GM18909 (cell line): ENCODE measurements at regions not wholly inside any gene's neighbourhood (a gene's known extent, or its start where the extent isn't known, plus 50 kb on each side); places are given as distances from the start of the nearest gene placed in this dataset.
"Not testable (repeated sequence)": the region's sequence is repeated elsewhere in the genome, so short reads cannot be mapped to it uniquely, and the experiment has no call there.

Experiments used
- ATAC-seq: cut with Tn5 transposase; IDR thresholded peaks from one replicate; pipeline ENCODE4 v1.9.1; 2021; ENCODE audit warnings: mild to moderate bottlenecking; ENCODE audit not compliant: unreplicated experiment, poor library complexity

- ATAC-seq, result peak; percentile 87
These were observed 247.4 kb downstream of the GALC start for GRCh38 chr14:87745507-87746118.

- ATAC-seq, result not testable (repeated sequence)
These were observed 258.2 kb downstream of the GALC start for GRCh38 chr14:87734577-87735360.

- ATAC-seq, result not testable (repeated sequence)
These were observed 259.9 kb downstream of the GALC start for GRCh38 chr14:87733115-87733514.

DNA sequence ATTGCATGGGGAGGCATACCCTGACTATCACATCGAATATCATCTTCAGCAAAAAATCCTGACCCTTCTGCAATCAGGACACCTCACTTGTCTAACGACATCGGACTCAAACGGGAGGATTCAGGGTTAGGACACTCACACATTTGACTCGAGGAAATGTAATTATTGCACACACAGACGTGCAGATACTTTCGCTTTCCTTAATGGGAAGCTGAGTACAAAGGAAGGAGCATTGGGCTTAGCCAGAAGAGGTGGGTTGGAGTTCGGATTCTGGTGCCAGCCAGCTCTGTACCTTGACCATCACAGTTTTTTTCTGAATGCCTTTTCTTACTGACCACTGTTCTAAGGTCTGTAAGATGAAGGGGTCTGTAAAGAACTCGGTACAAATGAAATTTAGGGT is 260.4 kb downstream of the GALC start:
- ATAC-seq, result no peak

DNA sequence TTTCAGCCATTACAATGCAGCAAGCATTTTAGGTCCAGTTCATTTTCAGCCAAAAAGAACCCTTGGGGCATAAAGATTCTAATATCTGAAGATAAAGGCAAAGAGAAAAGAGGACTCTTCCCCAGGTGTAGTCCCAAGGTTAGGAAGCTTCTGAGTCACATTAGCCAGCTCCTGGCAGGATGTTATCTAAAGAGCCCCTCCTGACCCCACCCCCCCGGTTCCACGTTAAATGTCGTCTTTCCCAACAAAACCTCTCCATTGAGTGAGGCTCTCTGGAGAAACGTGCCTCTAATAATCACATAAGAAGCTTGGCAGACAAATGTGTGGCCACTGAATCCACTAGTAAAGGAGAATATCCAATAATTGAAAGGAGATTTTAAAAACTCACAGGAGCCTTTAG is 267.7 kb downstream of the GALC start:
- no peak for ATAC-seq

GRCh38 chr14:87712396-87713090 is 280.4 kb downstream of the GALC start:
- ATAC-seq, result no peak

DNA sequence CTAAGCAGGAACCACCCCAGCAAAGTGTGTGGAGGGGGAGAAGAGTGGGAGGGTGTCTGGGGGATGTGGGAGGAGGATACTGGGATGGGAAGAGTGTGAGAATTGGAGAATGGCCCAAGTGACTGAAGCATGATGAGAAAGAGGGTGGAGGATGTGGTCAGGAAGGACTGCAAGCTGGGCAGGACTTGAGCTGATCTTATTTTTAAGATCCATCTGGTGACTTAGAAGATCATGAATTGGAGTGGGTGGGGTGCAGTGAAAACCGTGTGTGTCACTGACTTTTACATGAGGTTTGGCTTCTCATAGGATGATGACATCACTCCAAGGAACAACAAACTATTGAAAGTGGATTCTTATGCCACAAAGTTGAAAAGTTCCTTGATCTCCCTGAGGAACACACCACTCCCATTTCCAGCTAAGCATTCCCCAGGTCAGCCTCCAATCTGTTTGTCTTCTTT is 287.5 kb downstream of the GALC start:
- no peak for ATAC-seq

- ATAC-seq, result no peak
These were observed 294.5 kb downstream of the GALC start for GRCh38 chr14:87698481-87698880.

GRCh38 chr14:87696485-87696884 is 296.5 kb downstream of the GALC start:
- ATAC-seq, result no peak

DNA sequence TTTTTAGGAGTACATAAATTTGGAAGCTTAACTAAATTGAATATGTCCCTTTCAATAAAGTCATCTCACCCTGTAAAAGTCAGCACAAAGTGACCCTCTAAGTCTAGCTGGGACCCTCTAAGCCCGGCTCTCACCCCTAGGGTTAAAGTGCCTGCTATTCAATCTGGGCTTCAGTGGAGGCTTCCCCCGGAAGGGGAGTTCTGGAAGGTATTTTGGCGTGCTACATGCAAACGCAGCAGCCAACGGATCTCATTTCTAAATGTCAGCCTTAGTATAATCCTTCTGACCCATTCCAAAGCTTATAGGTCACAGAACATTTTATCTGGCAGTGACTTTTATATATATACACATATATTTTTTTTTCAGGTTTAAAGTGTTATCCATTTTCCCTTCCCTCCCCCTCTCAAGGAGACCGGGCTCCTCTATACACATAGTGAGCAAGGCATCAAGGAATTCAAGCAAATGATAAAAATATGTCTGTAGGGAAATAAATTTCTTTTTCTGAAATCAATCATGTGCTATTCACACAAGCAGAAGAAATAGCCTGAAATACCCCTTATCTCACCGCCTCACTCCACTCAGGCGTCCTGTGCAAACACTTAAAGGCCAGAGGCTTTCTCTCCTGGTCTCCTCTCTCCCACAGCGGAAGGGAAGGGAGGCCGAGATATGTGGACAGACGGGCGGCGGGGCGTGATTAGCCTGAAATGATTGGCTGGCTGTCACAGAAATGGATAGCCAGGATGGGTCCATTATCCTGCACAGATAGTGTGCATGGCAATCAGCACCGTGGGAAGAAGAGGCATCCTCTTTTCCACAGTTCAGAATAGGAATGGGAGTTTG is 301.7 kb downstream of the GALC start:
- ATAC-seq, result no peak

GRCh38 chr14:87690076-87690613 is 302.8 kb downstream of the GALC start:
- no peak for ATAC-seq

DNA sequence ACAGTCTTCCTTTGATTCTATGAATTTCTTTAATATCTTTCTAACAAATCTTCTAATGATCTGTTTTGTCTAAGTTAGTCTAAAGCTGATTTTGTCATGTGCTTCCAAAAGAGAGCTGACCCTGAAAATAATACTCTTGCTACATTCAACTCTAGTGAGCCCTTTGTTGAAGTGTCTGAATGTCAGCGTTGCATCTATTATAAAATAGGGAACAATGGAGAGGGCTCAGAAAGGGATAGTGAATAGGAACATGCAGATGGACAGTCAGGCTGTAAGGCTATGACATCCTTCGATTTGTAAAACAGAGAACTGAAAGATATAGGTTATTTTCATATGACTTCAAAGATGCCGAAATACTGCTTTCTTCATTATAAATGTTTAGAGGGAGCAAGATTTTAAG is 304.5 kb downstream of the GALC start:
- no peak for ATAC-seq

DNA sequence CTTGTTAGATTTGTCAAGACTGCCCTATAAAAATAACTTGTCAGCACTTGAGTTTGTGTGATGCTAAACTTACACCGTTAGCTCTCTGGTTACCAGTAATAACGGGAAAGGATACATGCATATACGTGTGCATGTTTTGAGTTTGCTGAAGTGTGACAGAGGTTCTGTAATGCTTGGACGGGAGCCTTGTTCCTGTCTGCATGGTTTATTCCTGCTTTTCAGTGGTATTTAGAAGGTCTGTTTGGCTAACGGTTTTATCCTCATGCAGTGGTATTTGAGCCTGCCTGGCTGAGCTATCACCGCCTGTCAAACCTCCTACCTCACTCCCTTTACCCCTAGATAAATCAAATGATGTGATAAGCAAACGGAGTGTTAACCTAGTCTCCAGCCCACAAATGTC is 305.6 kb downstream of the GALC start:
- no peak for ATAC-seq

DNA sequence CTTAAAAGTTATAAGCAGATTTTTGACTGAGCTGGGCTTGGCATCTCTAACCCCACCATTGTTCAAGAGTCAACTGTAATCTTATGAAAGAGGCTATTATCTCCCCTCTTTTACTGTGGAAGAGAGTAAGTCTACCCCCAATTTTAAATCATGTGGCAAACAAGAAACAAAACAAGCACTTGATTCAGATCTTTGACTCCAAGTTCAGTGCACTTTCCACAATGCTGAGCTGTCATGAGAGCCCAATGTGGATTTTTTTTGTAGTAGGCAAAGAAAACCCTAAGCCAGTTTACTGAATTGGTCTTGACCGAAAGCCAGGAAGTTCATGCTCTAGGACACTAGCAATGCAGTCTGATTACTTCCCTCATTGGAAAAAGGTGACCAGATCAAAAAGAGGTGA is 306.2 kb downstream of the GALC start:
- no peak for ATAC-seq

GRCh38 chr14:87679866-87680265 is 313.1 kb downstream of the GALC start:
- no peak for ATAC-seq

GRCh38 chr14:87678624-87679023 is 314.4 kb downstream of the GALC start:
- no peak for ATAC-seq

DNA sequence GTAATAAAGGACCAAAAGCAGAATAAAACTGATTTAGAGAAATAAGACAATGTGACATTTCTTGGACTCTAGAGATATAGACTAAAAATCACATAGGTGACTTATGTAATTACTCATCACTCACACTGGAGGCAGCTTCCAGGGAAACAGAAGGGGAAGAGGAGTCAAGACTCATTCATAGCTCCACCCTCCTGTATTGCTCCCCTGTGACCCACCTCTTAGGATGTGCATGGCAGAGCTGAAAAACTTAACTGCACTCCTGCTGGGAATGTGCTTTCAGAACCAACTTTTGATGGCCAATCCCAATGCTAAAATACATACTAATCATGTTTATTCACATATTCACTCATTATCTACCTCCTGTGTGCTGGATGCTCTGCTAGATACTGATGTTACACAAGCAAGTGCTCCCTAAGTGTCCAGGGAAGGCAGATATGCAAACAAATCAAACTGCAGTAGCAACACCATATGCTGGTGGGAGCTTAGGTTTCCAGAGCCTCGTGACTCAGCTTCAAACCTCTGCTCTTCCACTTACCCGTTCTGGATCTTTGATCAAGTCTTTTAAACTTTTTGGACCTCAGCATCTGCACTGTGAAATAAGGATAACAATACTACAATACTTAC is 316.1 kb downstream of the GALC start:
- no peak for ATAC-seq

DNA sequence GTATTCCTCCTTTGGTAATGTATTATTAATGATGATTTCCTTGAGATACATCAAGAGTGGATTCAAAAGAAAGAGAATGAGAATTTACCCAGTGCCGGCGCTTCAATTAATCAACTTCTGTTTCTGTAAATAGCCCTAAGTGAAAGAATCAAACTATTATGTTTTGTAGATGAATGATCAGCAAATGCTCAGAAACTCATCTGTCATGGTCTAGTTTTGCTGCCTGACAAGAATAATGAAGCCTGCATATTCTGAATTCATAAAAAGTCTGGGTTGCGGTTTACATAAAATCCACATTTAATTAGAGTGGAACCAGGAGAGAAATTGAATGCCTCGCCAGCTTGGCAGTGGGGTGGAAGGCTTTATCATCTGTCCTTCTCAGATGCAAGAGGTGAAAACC is 325.3 kb downstream of the GALC start:
- ATAC-seq, result no peak

DNA sequence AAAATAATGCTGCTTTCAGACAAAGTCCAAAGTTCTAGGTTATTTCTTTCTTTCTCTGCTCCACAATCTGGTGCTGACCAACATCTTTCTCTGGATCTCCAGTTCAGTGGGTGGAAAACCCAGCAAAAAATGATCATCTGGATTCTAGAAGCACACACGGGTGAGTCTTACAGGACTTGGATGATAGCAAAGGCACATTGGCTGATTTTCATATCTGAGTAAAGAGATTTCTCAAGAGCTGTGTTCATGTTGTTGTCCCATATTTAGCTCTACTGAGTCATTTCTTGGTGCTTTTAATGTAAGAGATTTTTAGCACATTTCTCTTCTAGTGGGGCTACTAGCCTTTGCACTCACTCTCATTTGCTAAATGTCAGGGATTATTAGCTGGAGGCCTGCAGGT is 336.7 kb downstream of the GALC start:
- no peak for ATAC-seq

DNA sequence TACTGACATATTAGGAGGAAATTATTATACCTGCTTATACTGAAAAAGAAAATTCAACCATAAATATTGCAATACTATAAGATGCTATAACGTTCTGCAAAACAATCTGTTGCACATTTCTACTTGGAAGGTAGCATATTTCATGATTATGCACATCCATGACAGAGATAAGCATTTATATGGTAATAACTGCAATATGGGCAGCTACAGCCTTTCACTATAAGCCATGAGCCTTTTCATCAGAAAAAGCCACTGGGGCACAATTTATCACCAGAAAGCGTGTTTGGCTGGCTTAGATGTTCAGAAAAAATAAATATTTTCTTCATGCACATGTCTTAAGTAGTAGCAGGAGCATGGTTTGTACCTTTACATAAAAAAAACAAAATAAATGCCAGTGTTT is 340.7 kb downstream of the GALC start:
- no peak for ATAC-seq
